ENCODE measurements at regions not wholly inside any gene's neighbourhood (a gene's known extent, or its start where the extent isn't known, plus 50 kb on each side); places are given as distances from the start of the nearest gene placed in this dataset.

DNA sequence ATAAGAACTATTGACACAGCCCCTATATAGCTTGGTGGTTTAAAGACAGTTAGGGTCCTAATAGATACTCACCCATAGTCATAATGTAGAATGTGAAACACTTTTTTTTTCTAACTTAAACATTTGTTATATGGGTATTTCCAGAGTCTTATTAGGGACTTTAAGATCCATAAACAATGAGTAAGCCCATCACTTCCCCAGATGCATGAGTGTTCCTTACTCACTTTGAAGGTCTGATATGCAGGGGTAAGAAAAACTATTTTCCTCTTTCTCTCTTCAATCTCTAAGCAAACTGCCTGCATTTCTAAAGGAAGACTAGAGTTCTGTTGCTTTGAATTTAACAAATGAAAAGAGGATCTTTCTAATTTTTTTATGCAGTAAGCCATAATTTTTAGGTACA is 443.6 kb upstream of the PITX2 start:
- no peak for TF ChIP-seq CTCF (IDR thresholded peaks at IDR 0.05 in 4 of 5, conservative IDR thresholded peaks at IDR 0.05 in 1 of 5)
- no peak for TF ChIP-seq POLR2A (IDR thresholded peaks at IDR 0.05)
